Stimulated activated naive B cell treated with anti-CD40 and anti-IgM and Interleukin-4, amounts not matched to agents 10 μg/mL and 1 μg/mL and 100 μg/mL, for 72 hours (primary cell): ENCODE measurements at regions not wholly inside any gene's neighbourhood (a gene's known extent, or its start where the extent isn't known, plus 50 kb on each side); places are given as distances from the start of the nearest gene placed in this dataset.

Source experiments
- ATAC-seq, 2 donors: fragments of 150-1000 bp; cut with Tn5 transposase; replicated peaks; 2 replicates each; pipeline ENCODE4 v1.10.0; 2021; ENCODE audit warnings: moderate library complexity in 1 of 2
- DNase-seq: peaks from one replicate; pipeline ENCODE4 v3.0.0; 2021
- H3K27ac Mint-ChIP-seq: one replicate; pipeline ENCODE4 v1.8.0; 2022; ENCODE audit warnings: mild to moderate bottlenecking, mixed read lengths
- H3K27me3 Mint-ChIP-seq, 2 donors: one replicate each; pipeline ENCODE4 v1.8.0; 2022; ENCODE audit warnings: mixed read lengths in 2 of 2
- H3K36me3 Mint-ChIP-seq, 2 donors: one replicate each; pipeline ENCODE4 v1.8.0; 2022; ENCODE audit warnings: mixed read lengths in 2 of 2, mild to moderate bottlenecking in 1 of 2
- H3K4me1 Mint-ChIP-seq, 2 donors: one replicate each; pipeline ENCODE4 v1.8.0; 2022; ENCODE audit warnings: mixed read lengths in 2 of 2, mild to moderate bottlenecking in 1 of 2
- H3K4me3 Mint-ChIP-seq, 2 donors: one replicate each; pipeline ENCODE4 v1.8.0; 2022; ENCODE audit warnings: mild to moderate bottlenecking in 2 of 2, mixed read lengths in 2 of 2, moderate library complexity in 1 of 2
- H3K9me3 Mint-ChIP-seq, 2 donors: one replicate each; pipeline ENCODE4 v1.8.0; 2022; ENCODE audit warnings: mixed read lengths in 2 of 2, mild to moderate bottlenecking in 1 of 2

DNA sequence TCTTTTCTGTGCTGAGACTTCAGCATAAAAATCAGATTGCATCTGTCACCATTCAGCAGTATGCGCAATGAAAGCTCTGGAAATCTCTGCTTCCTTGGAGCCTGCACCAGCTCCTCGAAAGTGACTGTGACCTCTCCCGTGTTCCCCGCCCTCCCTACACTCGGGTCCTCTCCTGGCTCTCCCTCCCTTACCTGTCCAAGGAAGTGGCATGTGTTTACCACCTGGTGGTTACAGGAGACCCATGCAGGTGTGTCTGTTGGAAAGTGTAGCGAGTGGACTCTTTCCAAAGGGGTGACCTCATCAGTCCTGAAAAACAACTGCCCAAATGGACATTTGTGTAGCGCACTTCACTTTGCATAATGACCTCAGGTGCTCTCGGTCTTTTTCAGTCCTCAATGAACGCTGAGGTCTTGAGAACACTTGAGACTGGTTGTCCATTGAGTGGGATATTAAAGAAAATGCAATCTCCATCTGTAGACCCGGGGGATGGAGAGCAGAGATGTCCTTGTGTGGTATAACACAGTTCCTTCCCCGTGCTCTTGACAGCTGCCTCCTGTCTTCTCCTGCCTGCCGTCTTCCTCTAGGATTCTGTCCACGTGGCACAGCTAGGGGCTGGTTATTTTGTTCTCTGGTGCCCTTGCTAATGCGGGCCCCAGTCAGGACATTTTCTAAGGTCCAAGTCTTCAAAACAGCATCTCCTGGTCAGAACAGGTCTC is 133.2 kb downstream of the ACKR3 start:
- H3K4me3 Mint-ChIP-seq: no peak overlapping the region
- DNase-seq (no peak), ATAC-seq (no peak)
- H3K36me3 Mint-ChIP-seq: no peaks in the 10 kb centered on the region
- H3K27me3 Mint-ChIP-seq: peaks cover 0 to 21% of the 10 kb centered on the region in 2 donors
- H3K27ac Mint-ChIP-seq: no peak overlapping the region
- peaks cover 0 to 2% of the 10 kb centered on the region in 2 donors for H3K4me1 Mint-ChIP-seq
- H3K9me3 Mint-ChIP-seq: peaks cover 0 to 4% of the 10 kb centered on the region in 2 donors

DNA sequence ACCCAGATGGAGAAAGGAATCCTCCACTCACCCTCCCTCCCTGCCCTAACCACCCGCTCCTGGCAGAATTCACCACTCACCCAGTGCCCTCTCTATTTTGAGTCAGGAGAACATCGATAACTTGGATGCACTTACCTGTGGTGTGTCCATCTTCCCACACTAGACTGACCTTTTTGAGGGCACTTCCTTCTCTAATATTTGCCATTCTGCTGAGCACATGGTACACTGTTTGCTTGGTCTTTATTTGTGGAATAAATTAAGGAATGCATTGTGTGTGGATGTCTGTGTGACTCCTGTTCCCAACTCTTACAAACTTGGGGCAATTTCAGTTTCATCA is 133.7 kb downstream of the ACKR3 start:
- peaks cover 0 to 2% of the 10 kb centered on the region in 2 donors for H3K4me1 Mint-ChIP-seq
- H3K4me3 Mint-ChIP-seq: no peak overlapping the region
- H3K27me3 Mint-ChIP-seq: peaks cover 0 to 21% of the 10 kb centered on the region in 2 donors
- no peaks in the 10 kb centered on the region for H3K36me3 Mint-ChIP-seq
- ATAC-seq (no peak), DNase-seq (no peak)
- H3K9me3 Mint-ChIP-seq: peaks cover 0 to 4% of the 10 kb centered on the region in 2 donors
- no peak overlapping the region for H3K27ac Mint-ChIP-seq

DNA sequence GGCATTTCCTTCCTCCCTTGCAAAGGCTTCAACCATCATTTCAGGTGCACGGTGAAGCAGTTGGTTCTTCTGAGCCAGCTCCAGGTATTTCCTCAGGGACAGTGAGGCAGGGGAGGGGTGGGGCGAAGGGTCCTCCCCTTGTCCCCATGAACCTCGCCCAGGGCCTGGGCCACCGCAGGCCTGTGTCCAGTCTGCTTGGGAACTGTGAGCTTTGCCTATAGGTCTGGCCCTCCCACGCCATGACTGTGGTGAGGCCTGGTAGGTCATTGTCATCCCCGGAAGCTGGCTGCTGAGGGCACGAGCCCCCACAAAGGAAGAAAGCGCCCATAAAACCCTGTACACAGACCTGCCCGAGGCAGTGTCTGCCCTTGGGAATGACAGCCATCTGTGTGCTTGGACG is 134.3 kb downstream of the ACKR3 start:
- H3K27ac Mint-ChIP-seq: no peak overlapping the region
- peaks cover 0 to 21% of the 10 kb centered on the region in 2 donors for H3K27me3 Mint-ChIP-seq
- ATAC-seq: no peak
- H3K4me1 Mint-ChIP-seq: peaks cover 0 to 2% of the 10 kb centered on the region in 2 donors
- no peaks in the 10 kb centered on the region for H3K36me3 Mint-ChIP-seq
- H3K4me3 Mint-ChIP-seq: no peak overlapping the region
- DNase-seq: no peak
- H3K9me3 Mint-ChIP-seq: peaks cover 0 to 4% of the 10 kb centered on the region in 2 donors

DNA sequence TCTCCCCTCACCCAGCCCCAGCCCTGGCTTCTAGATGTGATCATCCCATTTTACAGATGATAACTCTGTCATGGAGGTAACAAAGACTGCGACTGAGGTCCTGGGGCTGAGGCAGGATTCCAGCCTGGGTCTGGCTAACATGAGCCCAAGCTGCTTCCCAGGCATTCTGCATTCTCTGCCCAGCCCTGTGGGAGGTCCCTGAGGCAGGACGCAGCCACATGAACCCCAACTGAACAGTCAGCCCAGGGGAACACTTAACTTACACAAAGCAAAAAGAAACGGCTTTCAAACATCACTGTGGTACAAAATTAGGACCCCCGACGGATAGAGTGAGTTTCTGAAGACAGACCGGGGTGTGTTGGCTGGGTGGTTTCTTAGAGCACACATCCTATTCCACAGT is 135.3 kb downstream of the ACKR3 start:
- Mint-ChIP-seq H3K27me3 (peaks cover 0 to 21% of the 10 kb centered on the region in 2 donors), H3K36me3 (no peaks in the 10 kb centered on the region), H3K4me1 (peaks cover 0 to 2% of the 10 kb centered on the region in 2 donors), H3K9me3 (peaks cover 0 to 4% of the 10 kb centered on the region in 2 donors), H3K4me3 (no peak overlapping the region), H3K27ac (no peak overlapping the region)
- DNase-seq (no peak), ATAC-seq (no peak)

DNA sequence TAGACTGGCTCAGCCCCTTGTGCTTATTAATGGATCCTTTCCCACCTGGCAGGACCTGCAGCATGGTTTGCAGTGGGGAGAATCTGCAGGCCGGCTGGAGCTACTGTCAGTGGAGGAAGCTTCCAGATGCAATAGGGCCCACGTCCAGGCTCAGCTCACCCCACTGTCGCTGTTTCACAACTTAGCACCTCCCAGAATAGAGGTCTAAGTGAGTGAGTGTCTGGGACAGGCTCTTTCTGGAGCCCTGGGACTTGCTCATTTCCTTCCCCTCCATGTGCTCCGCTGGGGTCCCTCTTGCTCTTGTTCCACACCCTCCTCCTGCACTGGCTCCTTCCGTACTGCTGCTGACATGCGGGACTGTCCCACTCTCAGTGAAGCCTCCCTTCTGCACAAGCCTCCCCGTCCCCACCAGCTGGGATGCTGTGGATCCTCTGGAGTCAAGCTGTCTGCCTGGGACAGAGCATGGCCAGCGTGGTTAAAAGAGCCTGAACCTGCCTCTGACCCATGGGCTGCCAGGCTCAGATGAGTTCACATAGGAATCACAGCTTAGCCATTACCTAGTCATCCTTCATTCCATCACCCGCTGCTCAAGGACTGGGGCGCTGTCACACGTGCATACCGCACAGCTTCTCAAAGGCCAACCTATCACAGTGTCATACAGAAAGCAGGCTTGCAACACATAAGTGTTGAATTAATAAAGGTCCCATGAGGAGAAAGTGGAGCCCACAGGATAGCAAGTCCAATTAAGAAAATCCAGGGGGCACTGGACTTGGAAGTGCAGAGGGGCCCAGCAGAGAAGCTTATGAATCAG is 135.9 kb downstream of the ACKR3 start:
- no peak overlapping the region for H3K4me3 Mint-ChIP-seq
- DNase-seq (no peak), ATAC-seq (no peak)
- H3K9me3 Mint-ChIP-seq: peaks cover 0 to 4% of the 10 kb centered on the region in 2 donors
- H3K27me3 Mint-ChIP-seq: peaks cover 0 to 21% of the 10 kb centered on the region in 2 donors
- peak overlapping the region; percentile 53 for H3K27ac Mint-ChIP-seq
- peaks cover 0 to 2% of the 10 kb centered on the region in 2 donors for H3K4me1 Mint-ChIP-seq
- no peaks in the 10 kb centered on the region for H3K36me3 Mint-ChIP-seq

DNA sequence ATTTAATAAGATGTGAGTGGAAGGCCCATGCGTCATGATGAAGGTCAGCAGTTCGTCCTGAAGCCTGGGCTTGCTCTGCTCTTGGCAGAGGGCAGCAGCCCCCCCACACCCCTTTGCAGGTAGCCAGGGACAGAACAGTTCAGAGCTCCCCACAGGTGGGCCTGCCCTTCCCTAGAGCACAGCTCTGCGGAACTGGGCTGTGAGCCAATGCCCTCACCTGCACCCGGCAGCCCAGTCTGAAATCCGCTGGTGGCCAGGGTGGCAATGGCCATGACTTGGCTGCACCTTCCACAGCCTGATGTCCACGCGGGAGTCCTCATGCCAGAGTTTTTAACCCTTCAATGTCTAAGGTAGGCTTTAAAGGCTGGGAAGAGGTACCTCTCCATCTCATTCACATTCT is 136.7 kb downstream of the ACKR3 start:
- DNase-seq (no peak), ATAC-seq (no peak)
- peaks cover 0 to 4% of the 10 kb centered on the region in 2 donors for H3K9me3 Mint-ChIP-seq
- no peaks in the 10 kb centered on the region for H3K36me3 Mint-ChIP-seq
- H3K4me1 Mint-ChIP-seq: peaks cover 0 to 2% of the 10 kb centered on the region in 2 donors
- H3K4me3 Mint-ChIP-seq: no peak overlapping the region
- peaks cover 0 to 19% of the 10 kb centered on the region in 2 donors for H3K27me3 Mint-ChIP-seq
- no peak overlapping the region for H3K27ac Mint-ChIP-seq

DNA sequence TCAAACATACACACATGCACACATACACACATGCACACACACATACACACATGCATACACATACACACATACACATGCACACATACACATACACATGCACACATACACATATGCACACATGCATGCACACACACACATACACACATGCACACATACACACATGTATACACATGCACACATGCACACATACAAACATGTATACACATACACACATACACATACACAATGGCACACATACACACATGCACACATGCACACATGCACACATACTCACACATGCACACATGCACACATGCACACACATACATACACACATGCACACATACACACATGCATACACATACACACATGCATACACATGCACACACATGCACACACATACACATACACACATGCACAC is 137.2 kb downstream of the ACKR3 start:
- H3K4me1 Mint-ChIP-seq: peaks cover 0 to 2% of the 10 kb centered on the region in 2 donors
- H3K36me3 Mint-ChIP-seq: no peaks in the 10 kb centered on the region
- H3K27me3 Mint-ChIP-seq: peaks cover 0 to 15% of the 10 kb centered on the region in 2 donors
- DNase-seq (no peak), ATAC-seq (no peak)
- H3K4me3 Mint-ChIP-seq: no peak overlapping the region
- H3K27ac Mint-ChIP-seq: no peak overlapping the region
- peaks cover 0 to 4% of the 10 kb centered on the region in 2 donors for H3K9me3 Mint-ChIP-seq

DNA sequence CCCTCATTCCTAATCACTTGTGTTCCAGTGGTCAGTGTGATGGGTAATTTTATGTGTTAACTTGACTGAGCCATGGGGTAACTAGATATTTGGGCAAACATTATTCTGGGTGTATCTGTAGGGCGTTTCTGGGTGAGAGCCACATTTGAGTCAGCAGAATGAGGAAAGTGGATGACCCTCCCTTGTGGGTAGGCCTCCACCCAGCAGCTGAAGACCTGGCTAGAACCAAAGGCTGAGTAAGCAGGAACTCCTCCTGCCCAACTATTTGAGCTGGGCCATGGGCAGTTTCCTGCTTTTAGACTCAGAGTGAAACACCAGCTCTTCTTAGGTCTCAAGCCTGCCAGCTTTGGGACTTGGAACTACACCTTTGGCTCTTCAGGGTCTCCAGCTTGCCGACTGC is 141.8 kb downstream of the ACKR3 start:
- Mint-ChIP-seq H3K36me3 (no peaks in the 10 kb centered on the region), H3K4me1 (peaks cover 0 to 2% of the 10 kb centered on the region in 2 donors), H3K9me3 (peaks cover 0 to 4% of the 10 kb centered on the region in 2 donors), H3K27me3 (peaks cover 17% of the 10 kb centered on the region in 2 donors), H3K27ac (no peak overlapping the region), H3K4me3 (no peak overlapping the region)
- no peak for DNase-seq
- no peak for ATAC-seq

DNA sequence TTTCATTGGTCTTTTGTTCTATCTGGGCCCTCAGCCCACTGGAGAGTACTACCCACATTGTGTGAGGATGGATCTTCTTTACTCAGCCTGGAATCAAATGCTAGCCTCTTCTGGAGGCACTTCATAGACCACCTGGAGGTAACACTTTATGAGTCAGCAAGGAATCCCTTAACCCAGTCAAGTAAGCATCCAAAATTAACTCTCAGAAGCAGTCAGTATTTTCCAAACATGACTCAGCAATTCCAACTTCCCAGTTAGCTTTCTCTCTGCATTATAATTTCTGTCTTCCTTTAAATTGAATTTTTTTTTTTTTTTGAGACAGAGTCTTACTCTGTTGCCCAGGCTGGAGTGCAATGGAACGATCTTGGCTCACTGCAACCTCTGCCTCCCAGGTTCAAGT is 142.7 kb downstream of the ACKR3 start:
- DNase-seq (no peak), ATAC-seq (no peak)
- Mint-ChIP-seq H3K36me3 (no peaks in the 10 kb centered on the region), H3K27me3 (peaks cover 20 to 21% of the 10 kb centered on the region in 2 donors), H3K4me1 (no peaks in the 10 kb centered on the region), H3K4me3 (no peak overlapping the region), H3K9me3 (no peaks in the 10 kb centered on the region), H3K27ac (no peak overlapping the region)

DNA sequence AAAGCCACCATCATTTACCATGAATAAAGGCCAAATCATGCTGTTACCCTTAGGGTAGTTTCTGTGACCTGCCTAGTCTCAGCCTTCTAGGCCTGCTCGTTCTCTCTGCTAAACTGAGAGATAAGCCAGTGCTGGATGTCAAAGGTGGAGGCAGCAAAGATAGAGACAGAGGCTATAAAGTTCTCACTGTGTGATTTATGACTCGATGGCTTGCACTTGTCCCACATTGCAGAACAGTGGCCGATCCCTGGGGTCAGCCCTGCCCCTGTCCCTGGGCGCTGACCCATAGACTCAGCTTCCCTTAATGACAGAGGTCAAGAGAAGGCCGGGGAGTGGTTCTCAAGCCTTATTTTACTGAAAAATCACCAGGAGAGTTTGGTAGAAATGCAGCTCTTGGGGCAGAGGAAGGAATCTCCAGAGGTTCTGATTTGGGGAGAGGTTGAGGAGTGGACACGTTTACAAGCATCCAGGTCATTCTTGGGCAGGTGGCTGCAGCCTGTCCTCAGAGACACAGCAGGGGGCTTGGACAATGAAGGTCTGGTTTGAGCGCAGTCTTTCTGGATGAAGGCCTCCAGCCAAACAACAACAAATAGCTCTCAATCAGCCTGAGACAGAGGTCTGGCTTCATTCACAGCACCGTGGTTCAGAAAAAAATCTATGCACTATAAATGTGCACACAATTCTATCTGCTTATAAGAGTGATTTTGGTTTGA is 143.5 kb downstream of the ACKR3 start:
- DNase-seq (no peak), ATAC-seq (no peak)
- Mint-ChIP-seq H3K27me3 (peaks cover 20 to 21% of the 10 kb centered on the region in 2 donors), H3K4me1 (no peaks in the 10 kb centered on the region), H3K36me3 (no peaks in the 10 kb centered on the region), H3K9me3 (no peaks in the 10 kb centered on the region), H3K27ac (no peak overlapping the region), H3K4me3 (no peak overlapping the region)

DNA sequence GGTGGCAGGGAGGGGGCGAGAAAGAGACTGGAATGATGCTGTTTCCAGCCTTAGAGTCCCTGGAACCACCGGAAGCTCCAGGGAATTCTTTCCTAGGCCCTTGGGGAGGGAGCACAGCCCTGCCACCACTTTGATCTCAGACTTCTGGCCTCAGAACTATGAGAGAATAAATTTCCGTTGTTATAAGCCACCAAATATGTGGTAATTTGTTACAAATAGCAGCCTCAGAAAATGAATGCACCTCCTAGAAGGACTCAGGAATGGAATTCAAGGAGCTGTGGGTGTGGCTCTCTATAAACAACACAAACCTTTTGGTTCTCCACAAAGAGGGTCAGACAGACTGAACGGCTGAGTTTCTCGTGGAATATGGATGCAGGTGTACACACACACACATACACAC is 144.5 kb downstream of the ACKR3 start:
- DNase-seq (no peak), ATAC-seq (no peak)
- no peaks in the 10 kb centered on the region for H3K36me3 Mint-ChIP-seq
- no peak overlapping the region for H3K27ac Mint-ChIP-seq
- peaks cover 21 to 24% of the 10 kb centered on the region in 2 donors for H3K27me3 Mint-ChIP-seq
- no peaks in the 10 kb centered on the region for H3K9me3 Mint-ChIP-seq
- H3K4me3 Mint-ChIP-seq: no peak overlapping the region
- no peaks in the 10 kb centered on the region for H3K4me1 Mint-ChIP-seq

DNA sequence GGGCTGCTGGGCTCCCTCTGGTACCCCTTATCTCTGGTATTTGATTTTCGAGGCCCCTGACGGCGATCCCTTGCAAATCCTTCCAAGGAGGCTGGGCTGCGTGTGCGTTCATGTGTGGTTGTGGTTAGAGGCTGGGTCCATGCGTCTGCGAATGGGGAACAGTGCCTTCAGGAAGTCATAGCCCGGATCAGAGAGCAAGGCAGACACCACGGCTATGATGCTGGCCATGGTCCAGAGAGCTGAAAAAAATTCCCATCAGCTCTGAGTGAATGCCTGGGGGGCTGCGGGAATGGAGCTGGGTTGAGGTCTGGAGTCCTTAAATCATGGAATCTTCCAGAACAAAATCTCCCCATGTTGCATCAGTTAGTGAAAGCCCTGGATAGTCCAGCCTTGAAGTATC is 145.5 kb downstream of the ACKR3 start:
- ATAC-seq: no peak
- peaks cover 21 to 28% of the 10 kb centered on the region in 2 donors for H3K27me3 Mint-ChIP-seq
- H3K27ac Mint-ChIP-seq: no peak overlapping the region
- H3K4me3 Mint-ChIP-seq: no peak overlapping the region
- no peaks in the 10 kb centered on the region for H3K9me3 Mint-ChIP-seq
- no peaks in the 10 kb centered on the region for H3K4me1 Mint-ChIP-seq
- no peaks in the 10 kb centered on the region for H3K36me3 Mint-ChIP-seq
- DNase-seq: no peak

DNA sequence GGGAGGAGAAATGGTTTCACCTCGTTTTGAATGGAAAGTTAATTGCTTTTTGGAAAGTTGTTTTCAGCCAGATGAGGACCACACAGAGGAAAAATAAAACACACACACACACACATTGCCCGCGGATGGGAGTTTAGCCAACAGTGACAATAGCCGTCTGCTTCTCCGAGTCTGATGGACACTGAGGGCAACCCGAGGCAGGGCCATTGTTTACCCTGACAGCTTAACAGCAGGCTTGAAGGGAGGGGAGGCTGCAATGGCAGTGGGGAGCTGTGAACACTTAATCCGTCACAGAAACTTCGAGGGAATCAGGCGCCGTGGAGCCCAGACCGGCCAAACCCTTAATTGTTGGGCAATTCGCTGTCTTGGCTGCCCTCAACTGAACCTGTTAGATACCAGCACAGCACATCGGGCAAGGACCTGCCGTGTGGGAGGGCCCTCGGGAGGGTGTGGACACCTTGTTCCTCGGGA is 145.9 kb downstream of the ACKR3 start:
- H3K4me1 Mint-ChIP-seq: no peaks in the 10 kb centered on the region
- ATAC-seq (no peak), DNase-seq (no peak)
- H3K36me3 Mint-ChIP-seq: no peaks in the 10 kb centered on the region
- H3K4me3 Mint-ChIP-seq: no peak overlapping the region
- no peaks in the 10 kb centered on the region for H3K9me3 Mint-ChIP-seq
- no peak overlapping the region for H3K27ac Mint-ChIP-seq
- peaks cover 21 to 28% of the 10 kb centered on the region in 2 donors for H3K27me3 Mint-ChIP-seq

DNA sequence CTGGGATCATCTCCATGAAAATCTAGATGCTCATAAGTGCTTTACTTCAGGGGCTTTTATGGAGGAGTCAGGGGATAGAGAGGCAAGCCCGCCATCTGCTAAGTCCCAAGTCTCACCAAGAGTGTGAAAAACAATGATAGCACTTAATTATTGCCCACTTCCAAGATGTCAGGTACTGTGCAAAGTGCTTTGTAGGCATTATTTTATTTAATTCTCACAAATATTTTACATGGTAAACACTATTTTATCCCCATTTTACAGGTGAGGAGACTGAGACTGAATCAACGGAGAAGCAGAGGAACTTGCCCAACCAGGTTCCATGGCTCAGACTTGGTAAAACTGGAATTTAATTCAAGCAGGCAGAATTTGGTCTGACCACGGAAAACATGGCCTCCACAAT is 147.5 kb downstream of the ACKR3 start:
- no peak for ATAC-seq
- no peaks in the 10 kb centered on the region for H3K9me3 Mint-ChIP-seq
- peaks cover 21 to 23% of the 10 kb centered on the region in 2 donors for H3K27me3 Mint-ChIP-seq
- no peak overlapping the region for H3K4me3 Mint-ChIP-seq
- H3K36me3 Mint-ChIP-seq: no peaks in the 10 kb centered on the region
- no peak for DNase-seq
- H3K27ac Mint-ChIP-seq: no peak overlapping the region
- H3K4me1 Mint-ChIP-seq: no peaks in the 10 kb centered on the region
